D721Med (cell line): ENCODE measurements at regions not wholly inside any gene's neighbourhood (a gene's known extent, or its start where the extent isn't known, plus 50 kb on each side); places are given as distances from the start of the nearest gene placed in this dataset.
A peak's percentile ranks its signal among the peaks of the same experiment; 100 is the strongest.

ENCODE experiments used
- DNase-seq: peaks from one replicate; pipeline ENCODE4 v3.0.0; 2011; ENCODE audit warnings: low spot score; ENCODE audit not compliant: insufficient read length
- FAIRE-seq: peaks from 2 replicates; lab custom pipeline; 2011; peaks lifted over from hg19 to GRCh38; lab: Jason Lieb, UNC
- CTCF ChIP-seq: IDR thresholded peaks from 2 replicates; pipeline ENCODE4 v1.5.1; 2012; ENCODE audit warnings: mild to moderate bottlenecking, control low read depth; ENCODE audit not compliant: insufficient read depth; ENCODE audit errors: missing control alignments

GRCh38 chr9:88740844-88741243 is 205.9 kb downstream of the NXNL2 start:
- no peak for TF ChIP-seq CTCF
- DNase-seq (no peak), FAIRE-seq (no peak)

DNA sequence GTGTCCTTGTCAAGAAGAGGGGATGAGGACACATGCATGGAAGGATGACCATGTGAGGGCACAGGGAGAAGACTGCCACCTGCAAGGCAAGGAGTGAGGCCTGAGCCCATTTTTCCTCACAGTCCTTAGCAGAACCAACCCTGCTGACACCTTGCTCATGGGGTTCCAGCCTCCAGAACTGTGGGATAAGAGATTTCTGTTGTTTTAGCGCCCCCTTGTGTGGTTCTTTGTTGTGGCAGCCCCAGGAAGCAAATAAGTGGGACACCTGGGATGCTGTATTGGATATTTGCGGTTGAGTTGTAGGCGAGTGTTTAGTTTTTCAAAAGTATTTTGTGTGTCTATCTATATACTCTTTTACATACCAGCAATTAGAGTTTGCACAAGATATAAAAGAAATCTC is 206.4 kb downstream of the NXNL2 start:
- peak; percentile 14 for TF ChIP-seq CTCF
- no peak for DNase-seq
- no peak for FAIRE-seq

GRCh38 chr9:88742483-88742882 is 207.5 kb downstream of the NXNL2 start:
- DNase-seq = no peak
- no peak for FAIRE-seq
- TF ChIP-seq CTCF = no peak

- TF ChIP-seq CTCF = no peak
Measured at GRCh38 chr9:88742905-88743304, 207.9 kb downstream of the NXNL2 start.

GRCh38 chr9:88745276-88746001 is 210.5 kb downstream of the NXNL2 start:
- TF ChIP-seq CTCF = no peak
- no peak for FAIRE-seq

More at GRCh38 chr9:88742905-88743304, 207.9 kb downstream of the NXNL2 start:
- FAIRE-seq (no peak), DNase-seq (no peak)

GRCh38 chr9:88746029-88746742 is 211.2 kb downstream of the NXNL2 start:
- no peak for TF ChIP-seq CTCF
- FAIRE-seq = no peak

More at GRCh38 chr9:88745276-88746001, 210.5 kb downstream of the NXNL2 start:
- DNase-seq = no peak

More at GRCh38 chr9:88746029-88746742, 211.2 kb downstream of the NXNL2 start:
- DNase-seq = no peak
